Sigmoid colon (tissue), 6 donors: ENCODE measurements at regions not wholly inside any gene's neighbourhood (a gene's known extent, or its start where the extent isn't known, plus 50 kb on each side); places are given as distances from the start of the nearest gene placed in this dataset.

Experiments
- DNase-seq: peaks from one replicate; pipeline ENCODE4 v3.0.0-alpha.2; 2019
- H3K27ac ChIP-seq, 4 donors: fragments of 200-600 bp; sonication (generic); one replicate each; pipeline ENCODE4 v1.5.1; 2016 to 2019; ENCODE audit warnings: mild to moderate bottlenecking in 1 of 4
- H3K27me3 ChIP-seq, 3 donors: fragments of 200-600 bp; sonication (generic); one replicate each; pipeline ENCODE4 v1.5.1; 2019; ENCODE audit warnings: mild to moderate bottlenecking in 1 of 3
- H3K36me3 ChIP-seq, 4 donors: fragments of 200-600 bp; sonication (generic); one replicate each; pipeline ENCODE4 v1.5.1; 2016 to 2019
- H3K4me1 ChIP-seq, 4 donors: fragments of 200-600 bp; sonication (generic); one replicate each; pipeline ENCODE4 v1.5.1; 2017 to 2019
- H3K4me3 ChIP-seq, 4 donors: fragments of 200-600 bp; sonication (generic); one replicate each; pipeline ENCODE4 v1.5.1; 2017 to 2019; ENCODE audit warnings: mild to moderate bottlenecking in 2 of 4, moderate library complexity in 1 of 4
- H3K9me3 ChIP-seq, 4 donors: fragments of 200-600 bp in 3 of 4; sonication (generic) in 3 of 4; one replicate each; pipeline versions ENCODE4 v1.5.1 to v1.6.1; 2013 to 2019
- CTCF ChIP-seq, 4 experiments: fragments of 450-650 bp in 3 of 4; fragments of 200-600 bp in 1 of 4; IDR thresholded peaks; one replicate each; pipeline ENCODE4 v1.5.1; 2016 to 2019; ENCODE audit warnings: antibody characterized with exemption in 4 of 4, mild to moderate bottlenecking in 3 of 4, moderate library complexity in 2 of 4
- EP300 ChIP-seq, 4 donors: sonication (generic); formaldehyde crosslinking; IDR thresholded peaks; one replicate each; pipeline ENCODE4 v1.6.1; 2017; ENCODE audit warnings: antibody characterized with exemption in 4 of 4
- POLR2A ChIP-seq, 2 donors: fragments of 450-650 bp; IDR thresholded peaks; one replicate each; pipeline ENCODE4 v1.6.1; 2016; ENCODE audit warnings: antibody characterized with exemption in 2 of 2, mild to moderate bottlenecking in 2 of 2, moderate library complexity in 2 of 2
- POLR2AphosphoS5 ChIP-seq, 4 donors: sonication (generic); formaldehyde crosslinking; IDR thresholded peaks; one replicate each; pipeline ENCODE4 v1.6.1; 2017; ENCODE audit warnings: antibody characterized with exemption in 4 of 4
- WGBS, 2 donors: extraction: QIAGEN DNeasy Blood & Tissue Kit; methylation state at CpG; one replicate each; pipeline ENCODE4 v1.1.7; 2013; 5-methylcytosine and 5-hydroxymethylcytosine counted together
- intact Hi-C: fragments of 100-400 bp; cut with DNase I; formaldehyde crosslinking; loops from one replicate; pipeline ENCODE4 v1.15.1; 2023
- donor health status: healthy with polysubstance abuse.
- donor health status: healthy.

GRCh38 chr11:92329646-92330045 lies 105.0 kb downstream of the FAT3 start:
- WGBS, 2 donors, result 52 to 56% methylated on average over 2 of the region's 2 CpGs
- intact Hi-C loops, result no loop called here
- Histone ChIP-seq H3K27me3 (no peaks in the 10 kb centered on the region), H3K9me3 (no peaks in the 10 kb centered on the region), H3K27ac (no peak overlapping the region), H3K4me3 (no peak overlapping the region), H3K36me3 (no peaks in the 10 kb centered on the region), H3K4me1 (peaks cover 0 to 17% (median 5%) of the 10 kb centered on the region in 4 donors)
- TF ChIP-seq CTCF (IDR thresholded peaks at IDR 0.05) (no peak), POLR2AphosphoS5 (IDR thresholded peaks at IDR 0.05) (no peak)
- no peak for DNase-seq

- H3K4me1 ChIP-seq, result peaks cover 0 to 17% (median 5%) of the 10 kb centered on the region in 4 donors
- no peaks in the 10 kb centered on the region for H3K27me3 ChIP-seq
- WGBS, 2 donors, result 52 to 71% methylated on average over 2 of the region's 2 CpGs
- DNase-seq, result no peak
- H3K9me3 ChIP-seq, result no peaks in the 10 kb centered on the region
- no peak for TF ChIP-seq EP300 (IDR thresholded peaks at IDR 0.05)
- no peak for TF ChIP-seq POLR2AphosphoS5 (IDR thresholded peaks at IDR 0.05)
- no peak for TF ChIP-seq POLR2A (IDR thresholded peaks at IDR 0.05)
- TF ChIP-seq CTCF (IDR thresholded peaks at IDR 0.05), result no peak
- H3K36me3 ChIP-seq, result no peaks in the 10 kb centered on the region
- H3K4me3 ChIP-seq, result no peak overlapping the region
- intact Hi-C loops, result no loop called here
- no peak overlapping the region for H3K27ac ChIP-seq
Observed at GRCh38 chr11:92330114-92330513, 105.5 kb downstream of the FAT3 start.

GRCh38 chr11:92332986-92333385 lies 108.4 kb downstream of the FAT3 start:
- Histone ChIP-seq H3K36me3 (no peaks in the 10 kb centered on the region), H3K9me3 (no peaks in the 10 kb centered on the region), H3K4me1 (peaks cover 0 to 17% (median 5%) of the 10 kb centered on the region in 4 donors), H3K4me3 (no peak overlapping the region), H3K27ac (no peak overlapping the region), H3K27me3 (no peaks in the 10 kb centered on the region)
- TF ChIP-seq POLR2AphosphoS5 (IDR thresholded peaks at IDR 0.05) (no peak), CTCF (IDR thresholded peaks at IDR 0.05) (no peak), EP300 (IDR thresholded peaks at IDR 0.05) (no peak), POLR2A (IDR thresholded peaks at IDR 0.05) (no peak)
- intact Hi-C loops, result no loop called here
- 74 to 80% methylated on average over 1 of the region's 1 CpG for WGBS, 2 donors
- no peak for DNase-seq

GRCh38 chr11:92340839-92341238 lies 116.2 kb downstream of the FAT3 start:
- intact Hi-C loops, result no loop called here
- Histone ChIP-seq H3K27ac (no peak overlapping the region), H3K9me3 (no peaks in the 10 kb centered on the region), H3K4me3 (no peak overlapping the region), H3K4me1 (no peaks in the 10 kb centered on the region), H3K27me3 (no peaks in the 10 kb centered on the region), H3K36me3 (no peaks in the 10 kb centered on the region)
- no peak for DNase-seq
- TF ChIP-seq POLR2A (IDR thresholded peaks at IDR 0.05) (no peak), CTCF (IDR thresholded peaks at IDR 0.05) (no peak), POLR2AphosphoS5 (IDR thresholded peaks at IDR 0.05) (no peak), EP300 (IDR thresholded peaks at IDR 0.05) (no peak)
- WGBS, 2 donors, result 89 to 91% methylated on average over 6 of the region's 6 CpGs

GRCh38 chr11:92342034-92342720 lies 117.6 kb downstream of the FAT3 start:
- H3K27me3 ChIP-seq, result no peaks in the 10 kb centered on the region
- no peak overlapping the region for H3K27ac ChIP-seq
- H3K4me1 ChIP-seq, result no peaks in the 10 kb centered on the region
- H3K4me3 ChIP-seq, result no peak overlapping the region
- no peak for DNase-seq
- no peak for TF ChIP-seq POLR2A (IDR thresholded peaks at IDR 0.05)
- TF ChIP-seq CTCF (IDR thresholded peaks at IDR 0.05), result no peak
- no peak for TF ChIP-seq EP300 (IDR thresholded peaks at IDR 0.05)
- TF ChIP-seq POLR2AphosphoS5 (IDR thresholded peaks at IDR 0.05), result no peak
- WGBS, 2 donors, result 78 to 80% methylated on average over 9 of the region's 9 CpGs
- intact Hi-C loops, result no loop called here
- H3K9me3 ChIP-seq, result no peaks in the 10 kb centered on the region
- no peaks in the 10 kb centered on the region for H3K36me3 ChIP-seq
